Body of pancreas (tissue), 4 donors: ENCODE measurements at regions not wholly inside any gene's neighbourhood (a gene's known extent, or its start where the extent isn't known, plus 50 kb on each side); places are given as distances from the start of the nearest gene placed in this dataset.

Experiments used
- ATAC-seq: fragments of 150-250 bp; one replicate; pipeline ENCODE4 v1.9.1; 2016
- DNase-seq, 4 donors: peaks; one replicate each; pipeline ENCODE4 v3.0.0-alpha.2; 2019
- H3K27ac ChIP-seq, 4 donors: fragments of 200-600 bp; sonication (generic); 1 replicate in 3 of 4; 2 replicates in 1 of 4; pipeline versions ENCODE4 v1.5.1 to v1.6.1; 2016 to 2019; ENCODE audit warnings: mild to moderate bottlenecking in 1 of 4, mixed read lengths in 1 of 4, moderate library complexity in 1 of 4
- H3K27me3 ChIP-seq, 2 donors: fragments of 200-600 bp; sonication (generic); one replicate each; pipeline ENCODE4 v1.6.0; 2016; ENCODE audit warnings: mild to moderate bottlenecking in 1 of 2
- H3K36me3 ChIP-seq, 2 donors: fragments of 200-600 bp; sonication (generic); replicated peaks in 1 of 2; 2 replicates each; pipeline ENCODE4 v1.5.1; 2016; ENCODE audit warnings: low read depth in 2 of 2; ENCODE audit not compliant: insufficient read depth in 1 of 2
- H3K4me1 ChIP-seq: fragments of 200-600 bp; sonication (generic); one replicate; pipeline ENCODE4 v1.6.0; 2016
- H3K4me3 ChIP-seq, 2 donors: fragments of 200-600 bp; sonication (generic); 1 replicate in 1 of 2; 2 replicates in 1 of 2; pipeline ENCODE4 v1.5.1; 2016 to 2019
- H3K9me3 ChIP-seq, 3 donors: fragments of 200-600 bp; sonication (generic); 1 replicate in 2 of 3; 2 replicates in 1 of 3; pipeline ENCODE4 v1.5.1; 2016
- CTCF ChIP-seq, 7 experiments: fragments of 450-650 bp in 4 of 7; fragments of 200-600 bp in 3 of 7; sonication (generic) in 3 of 7; IDR thresholded peaks; one replicate each; pipeline ENCODE4 v1.5.1; 2016 to 2019; ENCODE audit warnings: antibody characterized with exemption in 7 of 7
- POLR2A ChIP-seq, 3 donors: fragments of 450-650 bp; IDR thresholded peaks; one replicate each; pipeline ENCODE4 v1.6.1; 2016; ENCODE audit warnings: antibody characterized with exemption in 3 of 3, mild to moderate bottlenecking in 2 of 3
- WGBS, 2 donors: methylation state at CpG; one replicate each; pipeline ENCODE4 v1.1.5; 2017; 5-methylcytosine and 5-hydroxymethylcytosine counted together
- intact Hi-C: fragments of 100-400 bp; cut with DNase I; formaldehyde crosslinking; loops from one replicate; pipeline ENCODE4 v1.15.1; 2023

DNA sequence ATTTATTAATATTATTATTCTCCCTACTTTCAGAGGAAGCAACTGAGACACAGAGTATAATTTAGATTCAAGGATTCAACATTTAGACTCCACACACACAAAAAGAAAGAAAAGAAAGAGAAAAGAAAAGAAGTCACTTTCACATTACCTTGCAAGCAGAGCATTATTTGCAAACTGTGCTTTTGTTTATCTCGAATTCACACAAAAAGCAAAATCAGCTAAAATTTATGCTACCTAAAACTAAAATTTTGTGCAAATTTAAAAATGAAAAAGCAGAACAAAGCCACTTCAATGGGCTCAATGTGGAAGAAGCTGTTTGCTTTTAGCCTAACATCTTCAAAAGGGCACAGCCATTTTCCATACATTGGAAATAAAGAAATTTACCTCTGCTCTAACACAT is 1282.7 kb upstream of the GYPC start:
- DNase-seq = no peak
- no peaks in the 10 kb centered on the region for H3K4me1 ChIP-seq
- H3K36me3 ChIP-seq = no peaks in the 10 kb centered on the region
- no peaks in the 10 kb centered on the region for H3K9me3 ChIP-seq
- no peak overlapping the region for H3K27ac ChIP-seq
- no peak for ATAC-seq
- intact Hi-C loops = no loop called here
- TF ChIP-seq CTCF (IDR thresholded peaks at IDR 0.05) = no peak
- TF ChIP-seq POLR2A (IDR thresholded peaks at IDR 0.05) = no peak
- 45 to 60% methylated on average over 1 of the region's 1 CpG for WGBS, 2 donors
- no peaks in the 10 kb centered on the region for H3K27me3 ChIP-seq
- H3K4me3 ChIP-seq = no peak overlapping the region

DNA sequence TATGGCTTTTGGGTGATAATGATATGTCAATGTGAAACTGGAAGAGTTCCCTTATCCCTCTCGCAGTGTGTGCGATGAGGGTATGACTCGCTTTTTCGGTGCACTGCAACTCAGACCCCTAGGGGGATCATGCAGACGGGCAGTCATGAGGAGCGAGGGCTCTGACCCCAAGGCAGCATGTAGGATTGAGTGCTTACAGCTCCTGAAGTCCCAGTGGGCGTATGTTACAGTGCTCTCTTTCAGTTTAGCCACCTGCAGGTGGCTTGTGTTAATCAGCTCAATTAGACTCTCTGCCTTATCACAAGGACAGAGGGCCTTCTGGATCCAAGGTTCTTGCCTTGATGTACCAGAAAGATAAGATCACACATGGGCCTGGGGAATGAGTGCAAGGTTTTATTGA is 1269.9 kb upstream of the GYPC start:
- no peak for DNase-seq
- Histone ChIP-seq H3K9me3 (no peaks in the 10 kb centered on the region), H3K4me3 (no peak overlapping the region), H3K4me1 (no peaks in the 10 kb centered on the region), H3K27me3 (no peaks in the 10 kb centered on the region), H3K36me3 (no peaks in the 10 kb centered on the region), H3K27ac (no peak overlapping the region)
- TF ChIP-seq CTCF (IDR thresholded peaks at IDR 0.05) = no peak
- TF ChIP-seq POLR2A (IDR thresholded peaks at IDR 0.05) = no peak
- intact Hi-C loops = no loop called here
- 62 to 69% methylated on average over 7 of the region's 7 CpGs for WGBS, 2 donors
- no peak for ATAC-seq

DNA sequence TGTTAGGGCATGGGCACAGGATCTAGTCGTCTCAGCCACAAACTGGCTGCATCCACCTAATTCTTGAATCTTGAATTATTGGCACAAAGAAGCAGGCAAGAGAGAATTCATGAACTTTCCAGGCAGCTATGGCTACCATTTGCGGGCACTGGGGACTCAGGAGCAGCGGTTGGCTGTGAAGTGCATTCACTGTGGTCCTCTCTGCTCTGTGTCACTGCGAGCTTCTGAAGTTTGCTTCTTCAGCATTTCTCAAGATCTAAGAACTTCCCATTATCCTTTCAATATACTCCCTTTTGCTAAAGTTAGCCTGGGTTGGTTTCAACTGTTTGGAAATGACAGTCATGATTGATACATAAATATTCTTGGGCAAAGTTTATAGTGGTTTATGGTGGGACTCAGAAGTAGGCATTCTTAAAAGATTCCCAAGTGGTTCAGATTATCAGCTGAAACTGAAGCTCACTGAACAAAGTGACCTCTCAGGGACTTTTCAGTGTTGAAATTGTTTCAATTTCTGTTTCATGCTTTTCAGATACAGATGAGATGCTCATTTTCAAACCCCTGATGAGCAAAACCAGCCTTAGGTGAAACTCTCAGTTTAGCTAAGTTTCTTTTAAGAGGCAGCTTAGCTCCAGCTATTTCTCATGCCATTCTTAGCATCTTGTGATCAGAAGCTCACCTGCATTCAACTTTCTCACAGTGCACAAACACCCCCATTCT is 1258.3 kb upstream of the GYPC start:
- no peaks in the 10 kb centered on the region for H3K9me3 ChIP-seq
- ATAC-seq (no peak), DNase-seq (no peak)
- TF ChIP-seq CTCF (IDR thresholded peaks at IDR 0.05) = no peak
- H3K27ac ChIP-seq = no peak overlapping the region
- H3K27me3 ChIP-seq = no peaks in the 10 kb centered on the region
- H3K4me1 ChIP-seq = no peaks in the 10 kb centered on the region
- H3K4me3 ChIP-seq = no peak overlapping the region
- H3K36me3 ChIP-seq = no peaks in the 10 kb centered on the region
- 57 to 71% methylated on average over 4 of the region's 4 CpGs for WGBS, 2 donors
- intact Hi-C loops = no loop called here

DNA sequence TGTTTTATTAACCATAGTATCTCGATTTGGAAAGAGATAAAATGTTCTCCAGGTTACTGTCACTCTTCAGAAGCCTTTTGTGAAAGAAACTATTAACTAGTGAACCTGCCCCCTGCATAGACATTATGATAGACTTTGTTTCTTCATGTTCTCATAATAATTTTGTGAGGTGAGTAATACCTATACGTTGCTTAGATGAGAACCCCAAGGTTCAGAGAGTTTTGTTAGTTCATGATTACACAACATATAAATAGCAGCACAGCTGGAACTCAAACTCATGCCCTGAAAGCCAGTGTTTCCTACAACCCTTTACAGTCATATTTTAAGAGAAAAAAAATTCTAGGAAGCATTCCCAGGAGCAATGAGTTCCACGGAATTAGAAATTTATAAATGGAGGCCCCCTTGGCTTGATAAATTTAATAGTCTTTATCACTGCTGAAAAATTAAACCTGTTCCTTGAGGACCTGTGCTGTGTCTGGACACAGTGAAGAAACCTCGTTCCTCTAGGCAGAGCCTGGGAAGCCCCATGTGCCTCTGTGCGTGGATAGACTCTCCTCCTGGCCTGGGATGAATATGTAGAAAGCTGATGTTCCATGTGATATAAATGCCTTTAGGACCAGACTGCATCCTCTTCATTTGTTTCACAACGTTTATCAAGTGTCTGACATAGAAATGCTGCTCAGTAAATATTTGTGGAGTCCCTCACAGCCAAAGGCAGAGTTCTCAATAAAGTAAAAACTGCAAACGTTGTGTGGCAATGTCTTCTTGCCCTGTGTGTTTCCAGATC is 1257.0 kb upstream of the GYPC start:
- ATAC-seq (no peak), DNase-seq (no peak)
- Histone ChIP-seq H3K27me3 (no peaks in the 10 kb centered on the region), H3K36me3 (no peaks in the 10 kb centered on the region), H3K4me1 (no peaks in the 10 kb centered on the region), H3K4me3 (no peak overlapping the region), H3K27ac (no peak overlapping the region), H3K9me3 (no peaks in the 10 kb centered on the region)
- intact Hi-C loops = no loop called here
- WGBS, 2 donors = 23 to 27% methylated on average over 7 of the region's 7 CpGs
- TF ChIP-seq POLR2A (IDR thresholded peaks at IDR 0.05) (no peak), CTCF (IDR thresholded peaks at IDR 0.05) (no peak)
